DND-41 (cell line): ENCODE measurements at regions not wholly inside any gene's neighbourhood (a gene's known extent, or its start where the extent isn't known, plus 50 kb on each side); places are given as distances from the start of the nearest gene placed in this dataset.
"Not testable (repeated sequence)": the region's sequence is repeated elsewhere in the genome, so short reads cannot be mapped to it uniquely, and the experiment has no call there.

Experiments used
- CTCF ChIP-seq: IDR thresholded peaks from 2 replicates; pipeline ENCODE4 v1.5.1; 2012; ENCODE audit warnings: borderline replicate concordance, low read length, moderate library complexity, mild to moderate bottlenecking; ENCODE audit not compliant: poor library complexity, severe bottlenecking; ENCODE audit errors: extremely low read depth
- EZH2 ChIP-seq: IDR thresholded peaks from 3 replicates; pipeline ENCODE4 v1.6.1; 2012; ENCODE audit warnings: borderline replicate concordance, low read depth, mild to moderate bottlenecking, moderate library complexity, low read length, inconsistent platforms; ENCODE audit not compliant: severe bottlenecking

- TF ChIP-seq CTCF, EZH2: not testable (repeated sequence)
These were observed 952.1 kb upstream of the PRR20A start for GRCh38 chr13:56188582-56188981.
